Sigmoid colon (tissue), 6 donors: ENCODE measurements at regions not wholly inside any gene's neighbourhood (a gene's known extent, or its start where the extent isn't known, plus 50 kb on each side); places are given as distances from the start of the nearest gene placed in this dataset.

Experiments
- DNase-seq: peaks from one replicate; pipeline ENCODE4 v3.0.0-alpha.2; 2019
- H3K27ac ChIP-seq, 4 donors: fragments of 200-600 bp; sonication (generic); one replicate each; pipeline ENCODE4 v1.5.1; 2016 to 2019; ENCODE audit warnings: mild to moderate bottlenecking in 1 of 4
- H3K27me3 ChIP-seq, 3 donors: fragments of 200-600 bp; sonication (generic); one replicate each; pipeline ENCODE4 v1.5.1; 2019; ENCODE audit warnings: mild to moderate bottlenecking in 1 of 3
- H3K36me3 ChIP-seq, 4 donors: fragments of 200-600 bp; sonication (generic); one replicate each; pipeline ENCODE4 v1.5.1; 2016 to 2019
- H3K4me1 ChIP-seq, 4 donors: fragments of 200-600 bp; sonication (generic); one replicate each; pipeline ENCODE4 v1.5.1; 2017 to 2019
- H3K4me3 ChIP-seq, 4 donors: fragments of 200-600 bp; sonication (generic); one replicate each; pipeline ENCODE4 v1.5.1; 2017 to 2019; ENCODE audit warnings: mild to moderate bottlenecking in 2 of 4, moderate library complexity in 1 of 4
- H3K9me3 ChIP-seq, 4 donors: fragments of 200-600 bp in 3 of 4; sonication (generic) in 3 of 4; one replicate each; pipeline versions ENCODE4 v1.5.1 to v1.6.1; 2013 to 2019
- CTCF ChIP-seq, 4 experiments: fragments of 450-650 bp in 3 of 4; fragments of 200-600 bp in 1 of 4; IDR thresholded peaks; one replicate each; pipeline ENCODE4 v1.5.1; 2016 to 2019; ENCODE audit warnings: antibody characterized with exemption in 4 of 4, mild to moderate bottlenecking in 3 of 4, moderate library complexity in 2 of 4
- EP300 ChIP-seq, 4 donors: sonication (generic); formaldehyde crosslinking; IDR thresholded peaks; one replicate each; pipeline ENCODE4 v1.6.1; 2017; ENCODE audit warnings: antibody characterized with exemption in 4 of 4
- POLR2A ChIP-seq, 2 donors: fragments of 450-650 bp; IDR thresholded peaks; one replicate each; pipeline ENCODE4 v1.6.1; 2016; ENCODE audit warnings: antibody characterized with exemption in 2 of 2, mild to moderate bottlenecking in 2 of 2, moderate library complexity in 2 of 2
- POLR2AphosphoS5 ChIP-seq, 4 donors: sonication (generic); formaldehyde crosslinking; IDR thresholded peaks; one replicate each; pipeline ENCODE4 v1.6.1; 2017; ENCODE audit warnings: antibody characterized with exemption in 4 of 4
- WGBS, 2 donors: extraction: QIAGEN DNeasy Blood & Tissue Kit; methylation state at CpG; one replicate each; pipeline ENCODE4 v1.1.7; 2013; 5-methylcytosine and 5-hydroxymethylcytosine counted together
- intact Hi-C: fragments of 100-400 bp; cut with DNase I; formaldehyde crosslinking; loops from one replicate; pipeline ENCODE4 v1.15.1; 2023
- donor health status: healthy with polysubstance abuse.
- donor health status: healthy.

- H3K27me3 ChIP-seq, result no peaks in the 10 kb centered on the region
Observed at GRCh38 chrX:117744958-117745357, 371.7 kb downstream of the KLHL13 start.

GRCh38 chrX:117743469-117744251 is 372.9 kb downstream of the KLHL13 start:
- no peaks in the 10 kb centered on the region for H3K9me3 ChIP-seq
- whole genome bisulfite sequencing, 2 donors, result 81 to 83% methylated on average over 3 of the region's 3 CpGs
- no peak for DNase-seq
- no peak overlapping the region for H3K4me3 ChIP-seq
- intact Hi-C loops, result no loop called here
- no peak overlapping the region for H3K27ac ChIP-seq
- no peak for TF ChIP-seq POLR2A (IDR thresholded peaks at IDR 0.05)
- no peak for TF ChIP-seq EP300 (IDR thresholded peaks at IDR 0.05)
- no peak for TF ChIP-seq CTCF (IDR thresholded peaks at IDR 0.05)
- TF ChIP-seq POLR2AphosphoS5 (IDR thresholded peaks at IDR 0.05), result no peak
- no peaks in the 10 kb centered on the region for H3K27me3 ChIP-seq
- no peaks in the 10 kb centered on the region for H3K4me1 ChIP-seq
- H3K36me3 ChIP-seq, result no peaks in the 10 kb centered on the region

More at GRCh38 chrX:117744958-117745357, 371.7 kb downstream of the KLHL13 start:
- H3K4me1 ChIP-seq, result no peaks in the 10 kb centered on the region
- no peaks in the 10 kb centered on the region for H3K9me3 ChIP-seq
- H3K4me3 ChIP-seq, result no peak overlapping the region
- intact Hi-C loops, result no loop called here
- DNase-seq, result no peak
- H3K27ac ChIP-seq, result no peak overlapping the region
- no peaks in the 10 kb centered on the region for H3K36me3 ChIP-seq
- no peak for TF ChIP-seq CTCF (IDR thresholded peaks at IDR 0.05)
- TF ChIP-seq EP300 (IDR thresholded peaks at IDR 0.05), result no peak
- no peak for TF ChIP-seq POLR2A (IDR thresholded peaks at IDR 0.05)
- no peak for TF ChIP-seq POLR2AphosphoS5 (IDR thresholded peaks at IDR 0.05)

- intact Hi-C loops, result no loop called here
- Histone ChIP-seq H3K4me3 (no peak overlapping the region), H3K9me3 (no peaks in the 10 kb centered on the region), H3K27me3 (no peaks in the 10 kb centered on the region), H3K4me1 (no peaks in the 10 kb centered on the region), H3K27ac (no peak overlapping the region), H3K36me3 (no peaks in the 10 kb centered on the region)
- no peak for DNase-seq
- TF ChIP-seq POLR2A (IDR thresholded peaks at IDR 0.05) (no peak), POLR2AphosphoS5 (IDR thresholded peaks at IDR 0.05) (no peak), CTCF (IDR thresholded peaks at IDR 0.05) (no peak), EP300 (IDR thresholded peaks at IDR 0.05) (no peak)
- 25 to 50% methylated on average over 1 of the region's 1 CpG for WGBS, 2 donors
Observed at GRCh38 chrX:117713411-117713810, 403.2 kb downstream of the KLHL13 start.

- no peak overlapping the region for H3K27ac ChIP-seq
- no peak for DNase-seq
- WGBS, 2 donors, result 60 to 65% methylated on average over 1 of the region's 1 CpG
- no peaks in the 10 kb centered on the region for H3K9me3 ChIP-seq
- no peaks in the 10 kb centered on the region for H3K4me1 ChIP-seq
- TF ChIP-seq CTCF (IDR thresholded peaks at IDR 0.05), result no peak
- no peak for TF ChIP-seq EP300 (IDR thresholded peaks at IDR 0.05)
- no peak for TF ChIP-seq POLR2AphosphoS5 (IDR thresholded peaks at IDR 0.05)
- no peak for TF ChIP-seq POLR2A (IDR thresholded peaks at IDR 0.05)
- intact Hi-C loops, result no loop called here
- H3K4me3 ChIP-seq, result no peak overlapping the region
- no peaks in the 10 kb centered on the region for H3K27me3 ChIP-seq
- no peaks in the 10 kb centered on the region for H3K36me3 ChIP-seq
Observed at GRCh38 chrX:117711782-117712181, 404.8 kb downstream of the KLHL13 start.
